Type B pancreatic cell (in vitro differentiated cells): ENCODE measurements at regions not wholly inside any gene's neighbourhood (a gene's known extent, or its start where the extent isn't known, plus 50 kb on each side); places are given as distances from the start of the nearest gene placed in this dataset.

ENCODE experiments used
- DNase-seq: peaks from one replicate; pipeline ENCODE4 v3.0.0; 2021; ENCODE audit warnings: mixed read lengths; ENCODE audit not compliant: unreplicated experiment; ENCODE audit errors: extremely low spot score
- H3K27ac Mint-ChIP-seq: 2 replicates; pipeline ENCODE4 v1.8.0; 2021; ENCODE audit warnings: mild to moderate bottlenecking, mixed read lengths
- H3K27me3 Mint-ChIP-seq: 2 replicates; pipeline ENCODE4 v1.8.0; 2021; ENCODE audit warnings: mixed read lengths
- H3K36me3 Mint-ChIP-seq: 2 replicates; pipeline ENCODE4 v1.8.0; 2021; ENCODE audit warnings: mixed read lengths
- H3K4me1 Mint-ChIP-seq: one replicate; pipeline ENCODE4 v1.8.0; 2021; ENCODE audit warnings: mixed read lengths; ENCODE audit not compliant: unreplicated experiment
- H3K4me3 Mint-ChIP-seq: 2 replicates; pipeline ENCODE4 v1.8.0; 2021; ENCODE audit warnings: mild to moderate bottlenecking, mixed read lengths
- H3K9me3 Mint-ChIP-seq: 2 replicates; pipeline ENCODE4 v1.8.0; 2021; ENCODE audit warnings: mixed read lengths
- TF ChIP-seq, protein P1 (sequence below): fragments of 200-600 bp; sonication (generic); conservative IDR thresholded peaks from 2 replicates; pipeline ENCODE4 v1.5.0; 2021; ENCODE audit warnings: antibody characterized with exemption, mild to moderate bottlenecking

GRCh38 chr9:78791779-78792178 lies 494.9 kb downstream of the PSAT1 start:
- Mint-ChIP-seq H3K9me3 (peaks cover 6% of the 10 kb centered on the region), H3K27me3 (no peaks in the 10 kb centered on the region), H3K36me3 (no peaks in the 10 kb centered on the region), H3K4me3 (no peak overlapping the region), H3K4me1 (no peaks in the 10 kb centered on the region), H3K27ac (no peak overlapping the region)
- TF ChIP-seq, protein P1, sequence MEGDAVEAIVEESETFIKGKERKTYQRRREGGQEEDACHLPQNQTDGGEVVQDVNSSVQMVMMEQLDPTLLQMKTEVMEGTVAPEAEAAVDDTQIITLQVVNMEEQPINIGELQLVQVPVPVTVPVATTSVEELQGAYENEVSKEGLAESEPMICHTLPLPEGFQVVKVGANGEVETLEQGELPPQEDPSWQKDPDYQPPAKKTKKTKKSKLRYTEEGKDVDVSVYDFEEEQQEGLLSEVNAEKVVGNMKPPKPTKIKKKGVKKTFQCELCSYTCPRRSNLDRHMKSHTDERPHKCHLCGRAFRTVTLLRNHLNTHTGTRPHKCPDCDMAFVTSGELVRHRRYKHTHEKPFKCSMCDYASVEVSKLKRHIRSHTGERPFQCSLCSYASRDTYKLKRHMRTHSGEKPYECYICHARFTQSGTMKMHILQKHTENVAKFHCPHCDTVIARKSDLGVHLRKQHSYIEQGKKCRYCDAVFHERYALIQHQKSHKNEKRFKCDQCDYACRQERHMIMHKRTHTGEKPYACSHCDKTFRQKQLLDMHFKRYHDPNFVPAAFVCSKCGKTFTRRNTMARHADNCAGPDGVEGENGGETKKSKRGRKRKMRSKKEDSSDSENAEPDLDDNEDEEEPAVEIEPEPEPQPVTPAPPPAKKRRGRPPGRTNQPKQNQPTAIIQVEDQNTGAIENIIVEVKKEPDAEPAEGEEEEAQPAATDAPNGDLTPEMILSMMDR, result no peak
- DNase-seq, result no peak

- no peaks in the 10 kb centered on the region for H3K4me1 Mint-ChIP-seq
- DNase-seq, result no peak
- TF ChIP-seq, protein P1, result no peak
- no peak overlapping the region for H3K4me3 Mint-ChIP-seq
- no peaks in the 10 kb centered on the region for H3K27me3 Mint-ChIP-seq
- H3K27ac Mint-ChIP-seq, result no peak overlapping the region
- no peaks in the 10 kb centered on the region for H3K36me3 Mint-ChIP-seq
- H3K9me3 Mint-ChIP-seq, result peaks cover 6% of the 10 kb centered on the region
Observed at GRCh38 chr9:78792745-78793144, 495.8 kb downstream of the PSAT1 start.

DNA sequence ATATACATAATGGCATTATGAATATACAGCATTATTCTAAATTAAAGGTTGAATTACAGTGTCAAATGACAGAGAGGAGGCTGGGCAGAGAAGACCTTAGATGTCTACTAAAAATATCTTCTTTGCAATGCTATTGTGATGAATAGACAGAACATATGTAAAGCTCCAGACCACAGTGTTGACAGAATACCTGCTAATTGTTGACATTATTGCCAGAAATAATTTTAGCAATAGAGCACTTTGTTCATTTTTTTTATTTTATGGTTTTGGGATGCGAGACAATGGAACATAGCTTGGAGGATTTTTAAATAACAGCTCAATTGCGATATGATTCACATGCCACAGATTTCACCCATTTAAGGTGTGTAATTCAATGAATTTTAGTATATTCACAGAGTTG lies 508.8 kb downstream of the PSAT1 start:
- Mint-ChIP-seq H3K9me3 (no peaks in the 10 kb centered on the region), H3K27me3 (no peaks in the 10 kb centered on the region), H3K4me3 (no peak overlapping the region), H3K27ac (no peak overlapping the region), H3K36me3 (no peaks in the 10 kb centered on the region), H3K4me1 (peaks cover 10% of the 10 kb centered on the region)
- no peak for DNase-seq
- TF ChIP-seq, protein P1, result no peak

DNA sequence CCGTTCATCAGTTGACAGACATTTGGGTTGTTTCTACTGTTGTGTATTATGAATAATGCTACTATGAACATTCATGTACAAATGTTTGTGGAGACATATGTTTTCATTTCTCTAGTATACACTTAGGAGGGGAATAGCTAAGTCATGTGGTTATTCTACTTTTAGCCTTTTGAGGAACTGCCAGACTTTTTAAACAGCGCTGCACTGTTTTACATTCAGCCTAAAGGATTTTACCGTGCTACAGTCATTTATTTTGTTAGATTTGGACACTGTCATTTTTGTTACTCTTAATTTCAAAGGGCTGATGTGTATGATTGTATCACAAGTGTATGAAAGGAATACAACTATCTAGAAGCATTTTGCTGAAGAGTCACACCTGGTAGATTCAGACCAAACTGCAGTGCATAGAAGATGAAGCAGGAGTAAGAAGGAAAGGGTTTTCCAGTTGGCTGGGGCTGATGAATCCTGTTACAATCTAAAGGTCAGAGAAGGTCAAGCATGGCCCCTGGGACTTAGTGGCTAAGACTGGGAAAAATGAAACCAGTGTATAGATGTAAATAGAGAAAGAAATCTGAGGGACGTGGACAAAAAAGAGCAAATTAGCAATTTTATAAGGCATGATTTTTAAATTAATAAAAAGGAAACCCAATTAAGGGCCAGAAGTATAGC lies 509.7 kb downstream of the PSAT1 start:
- Mint-ChIP-seq H3K4me3 (no peak overlapping the region), H3K4me1 (peaks cover 10% of the 10 kb centered on the region), H3K36me3 (no peaks in the 10 kb centered on the region), H3K27me3 (peaks cover 2% of the 10 kb centered on the region), H3K9me3 (no peaks in the 10 kb centered on the region), H3K27ac (no peak overlapping the region)
- TF ChIP-seq, protein P1, result no peak
- no peak for DNase-seq

DNA sequence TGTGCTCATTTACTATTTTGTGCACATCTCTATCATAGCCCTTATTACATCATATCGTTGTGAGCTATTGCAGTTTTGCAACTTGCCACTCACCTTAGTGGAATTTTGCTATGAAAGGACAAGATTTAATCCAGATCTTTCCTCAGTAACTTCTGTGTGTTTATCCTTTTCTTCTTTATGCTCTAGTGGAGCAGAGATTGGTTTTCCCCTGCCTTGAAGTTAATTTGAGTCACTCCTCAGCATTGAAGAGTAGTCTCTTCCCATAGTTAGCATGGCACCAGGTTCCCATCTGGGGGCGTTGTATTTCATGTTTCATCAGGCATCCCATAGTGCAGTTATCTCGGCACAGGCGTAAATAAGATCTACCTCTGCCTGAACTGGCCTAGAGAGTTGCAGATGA lies 510.4 kb downstream of the PSAT1 start:
- TF ChIP-seq, protein P1, result no peak
- no peak overlapping the region for H3K4me3 Mint-ChIP-seq
- no peaks in the 10 kb centered on the region for H3K36me3 Mint-ChIP-seq
- peaks cover 3% of the 10 kb centered on the region for H3K27me3 Mint-ChIP-seq
- H3K4me1 Mint-ChIP-seq, result peaks cover 10% of the 10 kb centered on the region
- H3K9me3 Mint-ChIP-seq, result no peaks in the 10 kb centered on the region
- no peak overlapping the region for H3K27ac Mint-ChIP-seq
- no peak for DNase-seq
